ENCODE measurements at regions not wholly inside any gene's neighbourhood (a gene's known extent, or its start where the extent isn't known, plus 50 kb on each side); places are given as distances from the start of the nearest gene placed in this dataset.

- no peak for DNase-seq (ENCODE audit: low read depth)
Observed at GRCh38 chr6:133185731-133186130, 55.4 kb upstream of the EYA4 start.

GRCh38 chr6:133187114-133187513, 54.0 kb upstream of the EYA4 start:
- no peak for DNase-seq (ENCODE audit: low read depth)

GRCh38 chr6:133187657-133188453, 53.3 kb upstream of the EYA4 start:
- DNase-seq (ENCODE audit: low read depth) = no peak

GRCh38 chr6:133190912-133191311, 50.2 kb upstream of the EYA4 start:
- no peak for DNase-seq (ENCODE audit: low read depth)

GRCh38 chr6:133191323-133191722, 49.8 kb upstream of the EYA4 start:
- no peak for DNase-seq (ENCODE audit: low read depth)

Measured in stimulated activated CD8-positive, alpha-beta memory T cell treated with anti-CD3 and anti-CD28 coated beads, Interleukin-15, amount 100 ng/mL, for 24 hours (primary cell).